IMR-90 (cell line): ENCODE measurements at regions not wholly inside any gene's neighbourhood (a gene's known extent, or its start where the extent isn't known, plus 50 kb on each side); places are given as distances from the start of the nearest gene placed in this dataset.

Source experiments
- ATAC-seq: fragments of 200-7000 bp; cut with Tn5 transposase; 2 replicates; pipeline ENCODE4 v1.9.1; 2020; ENCODE audit warnings: low read depth, mild to moderate bottlenecking, moderate library complexity
- BruUV-seq: library from RNA; stranded (reverse); fragments of 400-500 nt; replicated peaks from 2 replicates; lab custom pipeline; 2021; lab: Mats Ljungman, UMichigan
- CTCF ChIA-PET: fragments of 300-600 bp; formaldehyde crosslinking; extraction: SDS; loops from one replicate; lab custom pipeline; 2021; ENCODE audit warnings: antibody characterized with exemption; lab: Yijun Ruan, JAX
- POLR2A ChIA-PET: fragments of 300-600 bp; sonication (Branson Sonifier 250); formaldehyde crosslinking; loops from one replicate; lab custom pipeline; 2022; ENCODE audit warnings: antibody characterized with exemption; ENCODE audit not compliant: unreplicated experiment; lab: Charles Lee
- DNase-seq: peaks from one replicate; pipeline ENCODE4 v3.0.0; 2013
- H2AFZ ChIP-seq: replicated peaks from 2 replicates; pipeline ENCODE3; 2013; ENCODE audit warnings: low read length, mild to moderate bottlenecking; ENCODE audit not compliant: poor library complexity
- H2AK5ac ChIP-seq: 2 replicates; pipeline ENCODE4 v1.6.1; 2013; ENCODE audit warnings: low read depth, low read length, inconsistent platforms
- H2AK9ac ChIP-seq: replicated peaks from 2 replicates; pipeline ENCODE3; 2013; ENCODE audit warnings: mild to moderate bottlenecking, low read depth, low read length, moderate library complexity; ENCODE audit not compliant: poor library complexity
- H2BK120ac ChIP-seq: 2 replicates; pipeline ENCODE4 v1.6.1; 2013; ENCODE audit warnings: low read depth, low read length, inconsistent platforms
- H2BK15ac ChIP-seq: 3 replicates; pipeline ENCODE4 v1.6.1; 2013; ENCODE audit warnings: low read depth, low read length, inconsistent platforms
- H2BK20ac ChIP-seq: 2 replicates; pipeline ENCODE4 v1.6.1; 2013; ENCODE audit warnings: low read depth, mild to moderate bottlenecking, inconsistent platforms, low read length, moderate library complexity
- H2BK5ac ChIP-seq: 2 replicates; pipeline ENCODE4 v1.6.1; 2013; ENCODE audit warnings: mild to moderate bottlenecking, low read depth, low read length, inconsistent platforms; ENCODE audit not compliant: poor library complexity, severe bottlenecking
- H3K14ac ChIP-seq: replicated peaks from 2 replicates; pipeline ENCODE4 v1.6.1; 2013; ENCODE audit warnings: low read depth, low read length, inconsistent platforms
- H3K18ac ChIP-seq: 2 replicates; pipeline ENCODE4 v1.6.1; 2013; ENCODE audit warnings: low read depth, low read length, control low read depth
- H3K23ac ChIP-seq: 2 replicates; pipeline ENCODE4 v1.6.1; 2013; ENCODE audit warnings: low read depth, low read length, inconsistent platforms
- H3K27ac ChIP-seq: 2 replicates; pipeline ENCODE4 v1.5.1; 2013; ENCODE audit warnings: mild to moderate bottlenecking, control low read depth, low read length; ENCODE audit not compliant: insufficient read depth
- H3K27me3 ChIP-seq: 2 replicates; pipeline ENCODE4 v1.6.1; 2013; ENCODE audit warnings: low read length; ENCODE audit not compliant: control insufficient read depth, insufficient read depth
- H3K36me3 ChIP-seq: 2 replicates; pipeline ENCODE4 v1.6.1; 2013; ENCODE audit warnings: low read length, mixed read lengths; ENCODE audit not compliant: control insufficient read depth, insufficient read depth
- H3K4ac ChIP-seq: 2 replicates; pipeline ENCODE4 v1.6.1; 2013; ENCODE audit warnings: low read depth, low read length, inconsistent platforms
- H3K4me1 ChIP-seq: 2 replicates; pipeline ENCODE4 v1.6.1; 2013; ENCODE audit warnings: low read length, mixed read lengths; ENCODE audit not compliant: control insufficient read depth, insufficient read depth
- H3K4me2 ChIP-seq: 2 replicates; pipeline ENCODE4 v1.6.1; 2013; ENCODE audit warnings: low read depth, mild to moderate bottlenecking, control low read depth, low read length, moderate library complexity
- H3K4me3 ChIP-seq: 2 replicates; pipeline ENCODE4 v1.5.1; 2013; ENCODE audit warnings: low read depth, mild to moderate bottlenecking, control low read depth, low read length, moderate library complexity; ENCODE audit not compliant: insufficient read depth
- H3K56ac ChIP-seq: 2 replicates; pipeline ENCODE4 v1.6.1; 2013; ENCODE audit warnings: low read length, inconsistent platforms; ENCODE audit not compliant: insufficient read depth; ENCODE audit errors: extremely low read depth
- H3K79me1 ChIP-seq, 2 experiments: 2 replicates each; pipeline ENCODE4 v1.6.1; 2013; ENCODE audit warnings: low read length in 2 of 2, inconsistent platforms in 1 of 2, low read depth in 1 of 2
- H3K9ac ChIP-seq: 2 replicates; pipeline ENCODE4 v1.6.1; 2013; ENCODE audit warnings: low read depth, low read length, control low read depth
- H3K9me1 ChIP-seq: 2 replicates; pipeline ENCODE4 v1.6.1; 2013; ENCODE audit warnings: low read length, inconsistent platforms; ENCODE audit not compliant: insufficient read depth
- H3K9me3 ChIP-seq: 2 replicates; pipeline ENCODE4 v1.6.1; 2013; ENCODE audit warnings: low read length; ENCODE audit not compliant: control insufficient read depth, insufficient read depth
- H4K20me1 ChIP-seq: 2 replicates; pipeline ENCODE4 v1.6.1; 2013; ENCODE audit warnings: low read length, inconsistent platforms; ENCODE audit not compliant: insufficient read depth
- H4K5ac ChIP-seq: 2 replicates; pipeline ENCODE4 v1.6.1; 2013; ENCODE audit warnings: mild to moderate bottlenecking, low read depth, low read length, control low read depth
- H4K8ac ChIP-seq, 2 experiments: 2 replicates each; pipeline ENCODE4 v1.6.1; 2013; ENCODE audit warnings: low read depth in 2 of 2, low read length in 2 of 2, control low read depth in 1 of 2, inconsistent platforms in 1 of 2
- H4K91ac ChIP-seq: 2 replicates; pipeline ENCODE4 v1.6.1; 2013; ENCODE audit warnings: low read depth, low read length, inconsistent platforms; ENCODE audit not compliant: insufficient read depth
- CTCF ChIP-seq: conservative IDR thresholded peaks from 2 replicates; pipeline ENCODE4 v1.5.1; 2012; ENCODE audit warnings: mild to moderate bottlenecking, low read depth, low read length, improper control_type of control experiment
- ELK1 ChIP-seq: fragments of 150-350 bp; IDR thresholded peaks from 2 replicates; pipeline ENCODE4 v1.6.1; 2016; ENCODE audit warnings: low read depth, mild to moderate bottlenecking, low read length, moderate library complexity, borderline replicate concordance
- MAFK ChIP-seq: IDR thresholded peaks from 2 replicates; pipeline ENCODE4 v1.6.1; 2012; ENCODE audit warnings: low read depth, low read length, improper control_type of control experiment
- MAZ ChIP-seq: IDR thresholded peaks from 2 replicates; pipeline ENCODE4 v1.6.1; 2012; ENCODE audit warnings: low read depth, mild to moderate bottlenecking, low read length, improper control_type of control experiment, moderate library complexity, borderline replicate concordance
- NFE2L2 ChIP-seq: fragments of 150-350 bp; IDR thresholded peaks from 2 replicates; pipeline ENCODE4 v1.6.1; 2016; ENCODE audit warnings: low read depth, mild to moderate bottlenecking, low read length
- POLR2A ChIP-seq: IDR thresholded peaks from 2 replicates; pipeline ENCODE4 v1.6.1; 2012; ENCODE audit warnings: mild to moderate bottlenecking, low read depth, low read length
- RAD21 ChIP-seq: IDR thresholded peaks from 2 replicates; pipeline ENCODE4 v1.6.1; 2012; ENCODE audit warnings: low read length, improper control_type of control experiment
- RCOR1 ChIP-seq: IDR thresholded peaks from 2 replicates; pipeline ENCODE4 v1.6.1; 2012; ENCODE audit warnings: mild to moderate bottlenecking, low read length, improper control_type of control experiment; ENCODE audit not compliant: insufficient replicate concordance
- RFX5 ChIP-seq: IDR thresholded peaks from 2 replicates; pipeline ENCODE4 v1.8.0; 2012; ENCODE audit warnings: low read depth, mild to moderate bottlenecking, low read length, moderate library complexity
- SMC3 ChIP-seq: fragments of 150-350 bp; IDR thresholded peaks from 2 replicates; pipeline ENCODE4 v1.6.1; 2016; ENCODE audit warnings: low read depth, mild to moderate bottlenecking, antibody characterized with exemption, low read length, moderate library complexity
- USF2 ChIP-seq: fragments of 150-350 bp; IDR thresholded peaks from 2 replicates; pipeline ENCODE4 v1.6.1; 2017; ENCODE audit warnings: mild to moderate bottlenecking, antibody characterized with exemption, low read length, low read depth
- WGBS, 2 experiments: methylation state at CpG; one replicate each; pipeline versions ENCODE4 v1.1.5 to v1.1.7; 2013; ENCODE audit warnings: missing lambda C conversion rate in 2 of 2; ENCODE audit not compliant: insufficient read length in 1 of 2; ENCODE audit errors: extremely low coverage in 2 of 2; 5-methylcytosine and 5-hydroxymethylcytosine counted together
- dilution Hi-C: fragments of 300-500 bp; cut with HindIII; formaldehyde crosslinking; loops from one replicate; pipeline ENCODE4 v1.14.3; 2018; ENCODE audit warnings: low sequenced_read_pairs; ENCODE audit not compliant: unreplicated experiment
- in situ Hi-C: fragments of 300-500 bp; cut with MboI; formaldehyde crosslinking; loops from 3 replicates; pipeline ENCODE4 v1.14.3; 2019; ENCODE audit warnings: low sequenced_read_pairs, inconsistent platforms, mixed read lengths
- intact Hi-C: fragments of 100-400 bp; cut with micrococcal nuclease; formaldehyde crosslinking; loops from 2 replicates; pipeline ENCODE4 v1.10.0; 2022

GRCh38 chr11:116225784-116226585, 546.8 kb downstream of the BUD13 start:
- Histone ChIP-seq H2AFZ (no peak overlapping the region), H3K27me3 (no peaks in the 10 kb centered on the region), H3K9ac (no peak overlapping the region), H2BK5ac (no peak overlapping the region), H4K91ac (no peak overlapping the region), H2BK120ac (no peak overlapping the region), H3K36me3 (no peaks in the 10 kb centered on the region), H3K23ac (no peak overlapping the region), H4K8ac (no peak overlapping the region), H2AK5ac (no peak overlapping the region), H3K79me1 (no peaks in the 10 kb centered on the region), H3K4me2 (no peak overlapping the region), H3K4me1 (no peaks in the 10 kb centered on the region), H2BK20ac (no peak overlapping the region), H3K4ac (no peak overlapping the region), H2AK9ac (no peak overlapping the region), H3K9me1 (no peaks in the 10 kb centered on the region), H3K9me3 (no peaks in the 10 kb centered on the region), H4K20me1 (no peaks in the 10 kb centered on the region), H3K4me3 (no peak overlapping the region), H4K5ac (no peak overlapping the region), H3K56ac (no peak overlapping the region), H2BK15ac (no peak overlapping the region), H3K18ac (no peak overlapping the region), H3K14ac (no peak overlapping the region), H3K27ac (no peak overlapping the region)
- DNase-seq, result no peak
- in situ Hi-C loops (no loop called here), intact Hi-C loops (loop anchor here (2.0 to 10.0 kb wide), 2 partner anchors 721 to 1451 kb away; partner anchors contain the start of gene CADM1), dilution Hi-C loops (no loop called here)
- POLR2A ChIA-PET, result no interaction called here
- WGBS, 2 experiments, result 22% methylated on average over 3 of the region's 7 CpGs; no CpG with 5 or more reads in 1 of the 2 experiments
- ATAC-seq, result no peak
- no peak for TF ChIP-seq CTCF
- no peak for TF ChIP-seq NFE2L2
- no peak for TF ChIP-seq RCOR1
- no peak for TF ChIP-seq MAFK
- TF ChIP-seq RAD21, result no peak
- TF ChIP-seq MAZ, result no peak
- TF ChIP-seq USF2, result no peak
- TF ChIP-seq SMC3, result no peak
- TF ChIP-seq RFX5, result no peak
- TF ChIP-seq POLR2A, result no peak
- no peak for TF ChIP-seq ELK1
- CTCF ChIA-PET, result no interaction called here
- no TSS peak for BruUV-seq
